K562 (cell line): ENCODE measurements at regions not wholly inside any gene's neighbourhood (a gene's known extent, or its start where the extent isn't known, plus 50 kb on each side); places are given as distances from the start of the nearest gene placed in this dataset.

Experiments used
- ZBTB40 ChIP-seq, 2 experiments: fragments of 450-650 bp in 1 of 2; sonication (generic) in 1 of 2; formaldehyde crosslinking in 1 of 2; IDR thresholded peaks; 2 replicates each; pipeline versions ENCODE4 v1.7.1 to v1.9.0; 2016 to 2022; ENCODE audit warnings: inconsistent platforms in 1 of 2, mild to moderate bottlenecking in 1 of 2, missing genetic modification reagents in 1 of 2

GRCh38 chr13:50511877-50512341 lies 331.6 kb downstream of the DLEU7 start (continued):
- TF ChIP-seq ZBTB40 (IDR thresholded peaks at IDR 0.05) = no peak
- no peak for TF ChIP-seq ZBTB40 (CRISPR knock-in tag; IDR thresholded peaks at IDR 0.05)
